Tibial artery (tissue), 4 donors: ENCODE measurements at regions not wholly inside any gene's neighbourhood (a gene's known extent, or its start where the extent isn't known, plus 50 kb on each side); places are given as distances from the start of the nearest gene placed in this dataset.

Experiments
- DNase-seq, 2 donors: peaks; one replicate each; pipeline ENCODE4 v3.0.0-alpha.2; 2019
- H3K27ac ChIP-seq, 2 donors: fragments of 200-600 bp; sonication (generic) in 1 of 2; 1 replicate in 1 of 2; 2 replicates in 1 of 2; pipeline ENCODE4 v1.5.1; 2018 to 2019; ENCODE audit warnings: mild to moderate bottlenecking in 1 of 2
- H3K27me3 ChIP-seq, 2 donors: fragments of 200-600 bp; sonication (generic) in 1 of 2; one replicate each; pipeline versions ENCODE4 v1.5.1 to v1.6.0; 2016 to 2019
- H3K36me3 ChIP-seq, 3 donors: fragments of 200-600 bp; sonication (generic) in 2 of 3; one replicate each; pipeline ENCODE4 v1.5.1; 2016 to 2019; ENCODE audit warnings: mild to moderate bottlenecking in 2 of 3
- H3K4me1 ChIP-seq, 4 donors: fragments of 200-600 bp; sonication (generic) in 2 of 4; 1 replicate in 3 of 4; 2 replicates in 1 of 4; pipeline ENCODE4 v1.5.1; 2016 to 2019
- H3K4me3 ChIP-seq, 2 donors: fragments of 200-600 bp; sonication (generic) in 1 of 2; 1 replicate in 1 of 2; 2 replicates in 1 of 2; pipeline ENCODE4 v1.5.1; 2018 to 2019; ENCODE audit warnings: mild to moderate bottlenecking in 2 of 2
- H3K9me3 ChIP-seq, 3 donors: fragments of 200-600 bp; sonication (generic) in 1 of 3; one replicate each; pipeline ENCODE4 v1.5.1; 2016 to 2019
- CTCF ChIP-seq, 2 experiments: fragments of 200-600 bp in 1 of 2; fragments of 450-650 bp in 1 of 2; IDR thresholded peaks; one replicate each; pipeline ENCODE4 v1.5.1; 2017 to 2019; ENCODE audit warnings: antibody characterized with exemption in 2 of 2, mild to moderate bottlenecking in 1 of 2, moderate library complexity in 1 of 2
- intact Hi-C: fragments of 100-400 bp; cut with DNase I; formaldehyde crosslinking; loops from one replicate; pipeline ENCODE4 v1.15.0; 2023; ENCODE audit warnings: low total_unique reads

GRCh38 chr12:39033782-39034181, 128.4 kb upstream of the CPNE8 start:
- Histone ChIP-seq H3K4me3 (no peak overlapping the region), H3K27me3 (no peaks in the 10 kb centered on the region), H3K4me1 (no peaks in the 10 kb centered on the region), H3K36me3 (no peaks in the 10 kb centered on the region), H3K27ac (no peak overlapping the region), H3K9me3 (no peaks in the 10 kb centered on the region)
- no peak for DNase-seq
- TF ChIP-seq CTCF (IDR thresholded peaks at IDR 0.05), result no peak
- intact Hi-C loops, result no loop called here

GRCh38 chr12:39032448-39032847, 127.1 kb upstream of the CPNE8 start:
- Histone ChIP-seq H3K27me3 (no peaks in the 10 kb centered on the region), H3K27ac (no peak overlapping the region), H3K36me3 (no peaks in the 10 kb centered on the region), H3K4me1 (no peaks in the 10 kb centered on the region), H3K9me3 (no peaks in the 10 kb centered on the region), H3K4me3 (no peak overlapping the region)
- intact Hi-C loops, result no loop called here
- DNase-seq, result no peak
- no peak for TF ChIP-seq CTCF (IDR thresholded peaks at IDR 0.05)

- Histone ChIP-seq H3K36me3 (no peaks in the 10 kb centered on the region), H3K4me1 (no peaks in the 10 kb centered on the region), H3K4me3 (no peak overlapping the region), H3K9me3 (no peaks in the 10 kb centered on the region), H3K27me3 (no peaks in the 10 kb centered on the region), H3K27ac (no peak overlapping the region)
- TF ChIP-seq CTCF (IDR thresholded peaks at IDR 0.05), result no peak
- intact Hi-C loops, result no loop called here
- no peak for DNase-seq
Measured at GRCh38 chr12:39032034-39032433, 126.6 kb upstream of the CPNE8 start.

GRCh38 chr12:39028382-39028781, 123.0 kb upstream of the CPNE8 start:
- intact Hi-C loops, result no loop called here
- no peak for DNase-seq

GRCh38 chr12:39012870-39013269, 107.5 kb upstream of the CPNE8 start:
- intact Hi-C loops, result no loop called here
- Histone ChIP-seq H3K27ac (no peak overlapping the region), H3K9me3 (no peaks in the 10 kb centered on the region), H3K27me3 (no peaks in the 10 kb centered on the region), H3K4me1 (no peaks in the 10 kb centered on the region), H3K36me3 (no peaks in the 10 kb centered on the region), H3K4me3 (no peak overlapping the region)
- TF ChIP-seq CTCF (IDR thresholded peaks at IDR 0.05), result no peak
- no peak for DNase-seq

More at GRCh38 chr12:39028382-39028781, 123.0 kb upstream of the CPNE8 start:
- Histone ChIP-seq H3K36me3 (no peaks in the 10 kb centered on the region), H3K27me3 (no peaks in the 10 kb centered on the region), H3K9me3 (no peaks in the 10 kb centered on the region), H3K4me3 (no peak overlapping the region), H3K27ac (no peak overlapping the region), H3K4me1 (no peaks in the 10 kb centered on the region)
- TF ChIP-seq CTCF (IDR thresholded peaks at IDR 0.05), result no peak

GRCh38 chr12:39011166-39011565, 105.8 kb upstream of the CPNE8 start:
- Histone ChIP-seq H3K4me3 (no peak overlapping the region), H3K27me3 (no peaks in the 10 kb centered on the region), H3K27ac (no peak overlapping the region), H3K4me1 (no peaks in the 10 kb centered on the region), H3K36me3 (no peaks in the 10 kb centered on the region), H3K9me3 (no peaks in the 10 kb centered on the region)
- DNase-seq, result no peak
- no peak for TF ChIP-seq CTCF (IDR thresholded peaks at IDR 0.05)
- intact Hi-C loops, result no loop called here
